Tibial artery (tissue), 4 donors: ENCODE measurements at regions not wholly inside any gene's neighbourhood (a gene's known extent, or its start where the extent isn't known, plus 50 kb on each side); places are given as distances from the start of the nearest gene placed in this dataset.

Experiments
- DNase-seq, 2 donors: peaks; one replicate each; pipeline ENCODE4 v3.0.0-alpha.2; 2019
- H3K27ac ChIP-seq, 2 donors: fragments of 200-600 bp; sonication (generic) in 1 of 2; 1 replicate in 1 of 2; 2 replicates in 1 of 2; pipeline ENCODE4 v1.5.1; 2018 to 2019; ENCODE audit warnings: mild to moderate bottlenecking in 1 of 2
- H3K27me3 ChIP-seq, 2 donors: fragments of 200-600 bp; sonication (generic) in 1 of 2; one replicate each; pipeline versions ENCODE4 v1.5.1 to v1.6.0; 2016 to 2019
- H3K36me3 ChIP-seq, 3 donors: fragments of 200-600 bp; sonication (generic) in 2 of 3; one replicate each; pipeline ENCODE4 v1.5.1; 2016 to 2019; ENCODE audit warnings: mild to moderate bottlenecking in 2 of 3
- H3K4me1 ChIP-seq, 4 donors: fragments of 200-600 bp; sonication (generic) in 2 of 4; 1 replicate in 3 of 4; 2 replicates in 1 of 4; pipeline ENCODE4 v1.5.1; 2016 to 2019
- H3K4me3 ChIP-seq, 2 donors: fragments of 200-600 bp; sonication (generic) in 1 of 2; 1 replicate in 1 of 2; 2 replicates in 1 of 2; pipeline ENCODE4 v1.5.1; 2018 to 2019; ENCODE audit warnings: mild to moderate bottlenecking in 2 of 2
- H3K9me3 ChIP-seq, 3 donors: fragments of 200-600 bp; sonication (generic) in 1 of 3; one replicate each; pipeline ENCODE4 v1.5.1; 2016 to 2019
- CTCF ChIP-seq, 2 experiments: fragments of 200-600 bp in 1 of 2; fragments of 450-650 bp in 1 of 2; IDR thresholded peaks; one replicate each; pipeline ENCODE4 v1.5.1; 2017 to 2019; ENCODE audit warnings: antibody characterized with exemption in 2 of 2, mild to moderate bottlenecking in 1 of 2, moderate library complexity in 1 of 2
- intact Hi-C: fragments of 100-400 bp; cut with DNase I; formaldehyde crosslinking; loops from one replicate; pipeline ENCODE4 v1.15.0; 2023; ENCODE audit warnings: low total_unique reads

GRCh38 chr12:115760231-115760630, 517.3 kb downstream of the MED13L start:
- Histone ChIP-seq H3K36me3 (no peaks in the 10 kb centered on the region), H3K27ac (no peak overlapping the region), H3K27me3 (peaks cover 0 to 17% of the 10 kb centered on the region in 2 donors), H3K4me3 (no peak overlapping the region), H3K4me1 (no peaks in the 10 kb centered on the region), H3K9me3 (no peaks in the 10 kb centered on the region)
- no peak for DNase-seq
- intact Hi-C loops = no loop called here
- no peak for TF ChIP-seq CTCF (IDR thresholded peaks at IDR 0.05)

GRCh38 chr12:115758877-115759620, 518.4 kb downstream of the MED13L start:
- Histone ChIP-seq H3K36me3 (no peaks in the 10 kb centered on the region), H3K4me1 (no peaks in the 10 kb centered on the region), H3K9me3 (no peaks in the 10 kb centered on the region), H3K27ac (no peak overlapping the region), H3K27me3 (peaks cover 0 to 17% of the 10 kb centered on the region in 2 donors), H3K4me3 (no peak overlapping the region)
- intact Hi-C loops = loop anchor here (10.0 kb wide), 1 partner anchor 1774 kb away; no protein-coding TSS in a partner anchor
- TF ChIP-seq CTCF (IDR thresholded peaks at IDR 0.05) = no peak
- DNase-seq = no peak

GRCh38 chr12:115758183-115758582, 519.3 kb downstream of the MED13L start:
- no peak for DNase-seq
- no peak overlapping the region for H3K27ac ChIP-seq
- no peak for TF ChIP-seq CTCF (IDR thresholded peaks at IDR 0.05)
- no peak overlapping the region for H3K4me3 ChIP-seq
- H3K27me3 ChIP-seq = peaks cover 0 to 21% of the 10 kb centered on the region in 2 donors
- no peaks in the 10 kb centered on the region for H3K9me3 ChIP-seq
- no peaks in the 10 kb centered on the region for H3K36me3 ChIP-seq
- H3K4me1 ChIP-seq = no peaks in the 10 kb centered on the region
- intact Hi-C loops = loop anchor here (10.0 kb wide), 1 partner anchor 1773 kb away; no protein-coding TSS in a partner anchor

- TF ChIP-seq CTCF (IDR thresholded peaks at IDR 0.05) = no peak
- Histone ChIP-seq H3K27ac (no peak overlapping the region), H3K4me3 (no peak overlapping the region), H3K4me1 (no peaks in the 10 kb centered on the region), H3K36me3 (no peaks in the 10 kb centered on the region), H3K9me3 (no peaks in the 10 kb centered on the region), H3K27me3 (peaks cover 0 to 20% of the 10 kb centered on the region in 2 donors)
- DNase-seq = no peak
- intact Hi-C loops = loop anchor here (10.0 kb wide), 1 partner anchor 1772 kb away; no protein-coding TSS in a partner anchor
Measured at GRCh38 chr12:115756804-115757203, 520.7 kb downstream of the MED13L start.

GRCh38 chr12:115756271-115756670, 521.2 kb downstream of the MED13L start:
- no peaks in the 10 kb centered on the region for H3K9me3 ChIP-seq
- H3K4me1 ChIP-seq = no peaks in the 10 kb centered on the region
- no peaks in the 10 kb centered on the region for H3K36me3 ChIP-seq
- H3K4me3 ChIP-seq = no peak overlapping the region
- no peak overlapping the region for H3K27ac ChIP-seq
- no peak for TF ChIP-seq CTCF (IDR thresholded peaks at IDR 0.05)
- peaks cover 0 to 16% of the 10 kb centered on the region in 2 donors for H3K27me3 ChIP-seq
- DNase-seq = no peak
- intact Hi-C loops = loop anchor here (10.0 kb wide), 1 partner anchor 1771 kb away; no protein-coding TSS in a partner anchor
